ENCODE measurements at regions not wholly inside any gene's neighbourhood (a gene's known extent, or its start where the extent isn't known, plus 50 kb on each side); places are given as distances from the start of the nearest gene placed in this dataset.

- no peak overlapping the region for H3K27ac Mint-ChIP-seq
- no peaks in the 10 kb centered on the region for H3K27me3 Mint-ChIP-seq
- H3K36me3 Mint-ChIP-seq = no peaks in the 10 kb centered on the region
- H3K9me3 Mint-ChIP-seq = peaks cover 0 to 11% (median 6%) of the 10 kb centered on the region in 3 donors
- H3K4me3 Mint-ChIP-seq = no peak overlapping the region
- no peaks in the 10 kb centered on the region for H3K4me1 Mint-ChIP-seq
Observed at GRCh38 chr10:130635528-130635927, 499.3 kb downstream of the GLRX3 start.

DNA sequence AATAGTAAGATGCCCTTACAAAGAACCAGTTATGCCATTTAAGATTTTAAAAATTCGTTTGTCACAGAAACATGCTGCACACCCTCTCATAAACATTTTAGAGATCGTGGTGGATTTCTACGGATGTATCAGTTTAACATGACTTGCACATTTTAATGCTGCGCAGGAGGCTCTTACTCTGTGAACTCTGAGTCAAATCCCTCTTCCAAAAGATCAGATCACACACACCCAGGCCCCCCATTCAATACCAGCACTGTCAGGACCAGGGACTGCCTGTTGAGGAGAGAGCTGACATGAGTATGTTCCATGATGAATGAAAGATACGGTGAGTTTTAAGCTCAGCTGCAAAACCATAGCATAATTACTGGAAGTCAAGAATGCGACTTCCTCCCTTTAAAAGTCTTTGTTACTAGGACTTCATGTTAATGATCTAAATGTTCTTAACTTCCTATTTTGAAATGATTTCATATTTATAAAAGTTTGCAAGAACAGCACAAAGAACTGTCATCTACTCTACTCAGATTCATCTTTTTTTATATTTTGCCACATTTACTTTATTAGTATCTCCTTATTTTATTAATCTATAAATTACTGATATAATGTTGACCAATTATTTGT, 500.2 kb downstream of the GLRX3 start:
- Mint-ChIP-seq H3K36me3 (no peaks in the 10 kb centered on the region), H3K4me1 (peaks cover 0 to 1% (median 0%) of the 10 kb centered on the region in 3 donors), H3K27ac (no peak overlapping the region), H3K27me3 (no peaks in the 10 kb centered on the region), H3K4me3 (no peak overlapping the region), H3K9me3 (peaks cover 0 to 11% (median 6%) of the 10 kb centered on the region in 3 donors)

- Mint-ChIP-seq H3K9me3 (peaks cover 0 to 11% (median 8%) of the 10 kb centered on the region in 3 donors), H3K27ac (no peak overlapping the region), H3K27me3 (no peaks in the 10 kb centered on the region), H3K36me3 (no peaks in the 10 kb centered on the region), H3K4me1 (peaks cover 0 to 1% (median 0%) of the 10 kb centered on the region in 3 donors), H3K4me3 (no peak overlapping the region)
Observed at GRCh38 chr10:130637089-130637676, 501.0 kb downstream of the GLRX3 start.

DNA sequence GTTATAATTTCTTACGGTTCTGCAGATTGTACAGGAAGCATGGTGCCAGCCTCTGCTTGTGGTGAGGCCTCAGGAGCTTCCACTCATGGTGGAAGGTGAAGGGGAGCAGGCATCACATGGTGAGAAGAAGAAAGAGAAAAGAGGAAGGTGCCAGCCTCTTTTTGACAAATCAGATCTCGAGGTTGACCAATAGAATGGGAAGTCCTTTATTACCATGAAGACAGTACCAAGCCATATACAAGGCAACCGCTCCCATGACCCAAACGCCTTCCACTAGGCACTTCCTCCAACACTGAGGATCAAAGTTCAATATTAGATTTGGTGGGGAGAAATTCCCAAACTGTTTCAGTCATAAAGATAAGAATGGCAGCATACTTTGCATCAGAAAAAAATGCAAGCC, 502.8 kb downstream of the GLRX3 start:
- Mint-ChIP-seq H3K27me3 (no peaks in the 10 kb centered on the region), H3K27ac (no peak overlapping the region), H3K9me3 (peaks cover 0 to 12% (median 11%) of the 10 kb centered on the region in 3 donors), H3K36me3 (no peaks in the 10 kb centered on the region), H3K4me3 (no peak overlapping the region), H3K4me1 (peaks cover 0 to 1% (median 0%) of the 10 kb centered on the region in 3 donors)

GRCh38 chr10:130642926-130643325, 506.7 kb downstream of the GLRX3 start:
- no peak overlapping the region for H3K27ac Mint-ChIP-seq

GRCh38 chr10:130647341-130647740, 511.1 kb downstream of the GLRX3 start:
- H3K27me3 Mint-ChIP-seq = no peaks in the 10 kb centered on the region
- H3K4me3 Mint-ChIP-seq = no peak overlapping the region
- H3K36me3 Mint-ChIP-seq = no peaks in the 10 kb centered on the region

More at GRCh38 chr10:130642926-130643325, 506.7 kb downstream of the GLRX3 start:
- H3K36me3 Mint-ChIP-seq = no peaks in the 10 kb centered on the region
- no peak overlapping the region for H3K4me3 Mint-ChIP-seq
- H3K4me1 Mint-ChIP-seq = peaks cover 0 to 1% (median 0%) of the 10 kb centered on the region in 3 donors
- H3K9me3 Mint-ChIP-seq = peaks cover 0 to 9% (median 7%) of the 10 kb centered on the region in 3 donors
- no peaks in the 10 kb centered on the region for H3K27me3 Mint-ChIP-seq

DNA sequence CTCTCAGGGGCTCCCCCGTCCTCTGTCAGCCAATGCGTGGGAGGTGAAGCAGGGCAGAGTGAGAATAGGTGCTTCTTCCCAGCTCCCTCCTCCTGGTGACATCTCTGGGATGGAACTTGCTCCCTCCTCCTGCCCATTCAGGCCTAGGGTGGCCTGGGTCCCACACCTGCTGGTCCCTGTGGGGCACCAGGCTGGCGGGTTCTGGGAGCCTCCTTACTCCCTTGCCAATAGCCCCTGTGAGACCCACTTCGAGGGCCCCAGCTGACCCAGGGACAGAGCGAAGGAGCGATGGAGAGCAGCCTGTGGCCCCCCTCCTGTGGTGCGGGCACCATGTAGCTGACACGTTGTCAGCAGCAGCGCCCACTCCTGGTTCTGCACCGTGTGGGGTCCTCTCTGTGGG, 512.6 kb downstream of the GLRX3 start:
- no peaks in the 10 kb centered on the region for H3K36me3 Mint-ChIP-seq
- peaks cover 2 to 7% (median 3%) of the 10 kb centered on the region in 3 donors for H3K9me3 Mint-ChIP-seq
- H3K4me3 Mint-ChIP-seq = no peak overlapping the region
- H3K4me1 Mint-ChIP-seq = no peaks in the 10 kb centered on the region
- no peaks in the 10 kb centered on the region for H3K27me3 Mint-ChIP-seq
- H3K27ac Mint-ChIP-seq = no peak overlapping the region

More at GRCh38 chr10:130647341-130647740, 511.1 kb downstream of the GLRX3 start:
- peaks cover 3 to 5% (median 3%) of the 10 kb centered on the region in 3 donors for H3K9me3 Mint-ChIP-seq
- no peaks in the 10 kb centered on the region for H3K4me1 Mint-ChIP-seq
- H3K27ac Mint-ChIP-seq = no peak overlapping the region

- Mint-ChIP-seq H3K4me1 (no peaks in the 10 kb centered on the region), H3K27ac (no peak overlapping the region), H3K36me3 (no peaks in the 10 kb centered on the region), H3K4me3 (no peak overlapping the region), H3K9me3 (peaks cover 0 to 7% (median 3%) of the 10 kb centered on the region in 3 donors), H3K27me3 (no peaks in the 10 kb centered on the region)
Observed at GRCh38 chr10:130652544-130652943, 516.4 kb downstream of the GLRX3 start.

DNA sequence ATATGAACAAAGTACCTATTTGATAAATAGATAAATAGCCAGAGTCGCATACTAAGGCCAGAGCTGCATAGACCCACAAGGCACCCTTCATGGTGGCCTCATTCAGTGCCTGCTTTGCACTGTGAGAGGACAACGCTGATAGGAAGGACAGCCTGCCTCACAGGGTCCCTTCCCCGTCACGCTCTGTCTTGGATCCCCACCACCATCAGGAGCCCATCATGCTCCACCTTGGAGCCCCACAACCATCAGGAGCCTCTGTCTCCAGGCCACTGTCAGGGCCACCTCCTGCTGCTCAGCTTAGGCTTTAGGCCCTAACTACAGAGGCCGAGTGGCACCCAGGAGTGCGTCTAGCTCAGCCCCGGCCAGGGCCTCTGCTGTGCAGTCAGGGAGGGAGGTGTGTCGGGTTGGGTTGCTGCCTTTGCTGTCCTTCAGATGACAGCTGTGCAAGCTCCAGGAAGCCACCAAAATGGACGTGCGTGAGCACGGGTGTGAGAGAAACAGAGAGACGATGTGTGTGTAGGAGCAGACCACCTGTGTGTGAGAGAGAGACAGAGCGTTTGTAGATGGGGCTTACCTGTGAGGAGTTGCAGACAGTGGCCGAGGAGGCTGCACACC, 516.9 kb downstream of the GLRX3 start:
- Mint-ChIP-seq H3K4me1 (no peaks in the 10 kb centered on the region), H3K27me3 (no peaks in the 10 kb centered on the region), H3K4me3 (no peak overlapping the region), H3K27ac (peak overlapping the region in 1 of 3 donors; percentile 53), H3K36me3 (no peaks in the 10 kb centered on the region), H3K9me3 (peaks cover 0 to 7% (median 3%) of the 10 kb centered on the region in 3 donors)

- Mint-ChIP-seq H3K9me3 (peaks cover 0 to 7% (median 0%) of the 10 kb centered on the region in 3 donors), H3K4me1 (no peaks in the 10 kb centered on the region), H3K36me3 (no peaks in the 10 kb centered on the region), H3K27me3 (no peaks in the 10 kb centered on the region), H3K4me3 (no peak overlapping the region), H3K27ac (no peak overlapping the region)
Observed at GRCh38 chr10:130654726-130655125, 518.5 kb downstream of the GLRX3 start.

- H3K27me3 Mint-ChIP-seq = no peaks in the 10 kb centered on the region
- no peaks in the 10 kb centered on the region for H3K4me1 Mint-ChIP-seq
- H3K27ac Mint-ChIP-seq = no peak overlapping the region
- H3K36me3 Mint-ChIP-seq = no peaks in the 10 kb centered on the region
- no peak overlapping the region for H3K4me3 Mint-ChIP-seq
- peaks cover 0 to 4% (median 0%) of the 10 kb centered on the region in 3 donors for H3K9me3 Mint-ChIP-seq
Observed at GRCh38 chr10:130655313-130656186, 519.4 kb downstream of the GLRX3 start.

- H3K27ac Mint-ChIP-seq = no peak overlapping the region
Observed at GRCh38 chr10:130656187-130656575, 520.0 kb downstream of the GLRX3 start.

GRCh38 chr10:130656582-130657133, 520.5 kb downstream of the GLRX3 start:
- Mint-ChIP-seq H3K27ac (no peak overlapping the region), H3K36me3 (no peaks in the 10 kb centered on the region), H3K4me3 (no peak overlapping the region), H3K4me1 (no peaks in the 10 kb centered on the region), H3K9me3 (peaks cover 0 to 4% (median 0%) of the 10 kb centered on the region in 3 donors), H3K27me3 (no peaks in the 10 kb centered on the region)

More at GRCh38 chr10:130656187-130656575, 520.0 kb downstream of the GLRX3 start:
- no peaks in the 10 kb centered on the region for H3K27me3 Mint-ChIP-seq
- H3K9me3 Mint-ChIP-seq = peaks cover 0 to 4% (median 0%) of the 10 kb centered on the region in 3 donors
- no peaks in the 10 kb centered on the region for H3K36me3 Mint-ChIP-seq
- H3K4me1 Mint-ChIP-seq = no peaks in the 10 kb centered on the region
- no peak overlapping the region for H3K4me3 Mint-ChIP-seq

GRCh38 chr10:130658687-130659290, 522.6 kb downstream of the GLRX3 start:
- no peak overlapping the region for H3K27ac Mint-ChIP-seq
- no peak overlapping the region for H3K4me3 Mint-ChIP-seq

More at GRCh38 chr10:130658687-130659290, 522.6 kb downstream of the GLRX3 start:
- Mint-ChIP-seq H3K36me3 (no peaks in the 10 kb centered on the region), H3K4me1 (no peaks in the 10 kb centered on the region), H3K27me3 (no peaks in the 10 kb centered on the region), H3K9me3 (peaks cover 0 to 4% (median 0%) of the 10 kb centered on the region in 3 donors)
